HG03064 (cell line): ENCODE measurements at regions not wholly inside any gene's neighbourhood (a gene's known extent, or its start where the extent isn't known, plus 50 kb on each side); places are given as distances from the start of the nearest gene placed in this dataset.

ENCODE experiments used
- ATAC-seq: cut with Tn5 transposase; IDR thresholded peaks from one replicate; pipeline ENCODE4 v1.9.1; 2021; ENCODE audit warnings: low read depth; ENCODE audit not compliant: unreplicated experiment

DNA sequence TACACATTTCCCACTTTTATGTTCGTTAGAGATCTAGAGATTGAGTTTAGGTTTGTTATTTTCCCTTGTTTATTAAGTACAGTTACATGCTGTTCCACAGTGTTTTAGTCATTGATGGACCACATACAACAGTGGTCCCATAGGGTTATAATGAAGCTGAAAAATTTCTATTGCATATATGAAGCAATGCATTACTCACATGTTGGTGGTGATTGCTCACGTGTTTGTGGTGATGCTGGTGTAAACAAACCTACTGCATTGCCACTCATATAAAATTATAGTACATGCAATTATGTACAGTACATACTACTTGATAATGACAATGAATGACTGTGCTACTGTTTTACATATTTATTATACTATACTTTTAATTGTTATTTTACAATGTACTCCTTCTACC lies 51.0 kb upstream of the NXPH2 start:
- ATAC-seq: no peak

DNA sequence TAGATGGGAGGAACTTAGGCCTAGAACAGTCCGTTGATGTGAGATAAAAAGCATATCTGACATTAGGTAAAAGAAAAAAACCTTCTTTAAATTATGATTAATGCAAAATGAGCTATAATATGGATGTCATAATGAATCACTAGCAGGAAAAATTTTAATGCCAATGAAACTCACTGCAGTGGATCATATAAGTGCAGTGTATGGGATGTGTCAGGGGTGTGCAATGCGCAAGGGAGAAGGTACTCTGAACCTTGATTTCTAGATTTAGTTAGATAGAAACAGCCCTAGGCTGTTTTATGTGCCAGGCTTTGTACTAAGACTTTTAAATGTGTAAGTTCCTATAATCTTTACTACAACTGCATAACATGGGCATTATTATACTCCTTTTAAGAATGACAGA lies 50.4 kb upstream of the NXPH2 start:
- no peak for ATAC-seq
